Glutamatergic neuron (in vitro differentiated cells): ENCODE measurements at regions not wholly inside any gene's neighbourhood (a gene's known extent, or its start where the extent isn't known, plus 50 kb on each side); places are given as distances from the start of the nearest gene placed in this dataset.

Experiments
- DNase-seq: peaks from one replicate; pipeline ENCODE4 v3.0.0; 2022
- H3K27ac Mint-ChIP-seq: one replicate; pipeline ENCODE4 v1.8.0; 2020; ENCODE audit warnings: mild to moderate bottlenecking, mixed read lengths, inconsistent platforms; ENCODE audit not compliant: unreplicated experiment
- H3K27me3 Mint-ChIP-seq: one replicate; pipeline ENCODE4 v1.8.0; 2020; ENCODE audit warnings: mild to moderate bottlenecking, moderate library complexity, mixed read lengths, inconsistent platforms; ENCODE audit not compliant: unreplicated experiment
- H3K36me3 Mint-ChIP-seq: one replicate; pipeline ENCODE4 v1.8.0; 2020; ENCODE audit warnings: mild to moderate bottlenecking, mixed read lengths, inconsistent platforms; ENCODE audit not compliant: unreplicated experiment
- H3K4me1 Mint-ChIP-seq: one replicate; pipeline ENCODE4 v1.8.0; 2020; ENCODE audit warnings: mild to moderate bottlenecking, low read depth, mixed read lengths, inconsistent platforms; ENCODE audit not compliant: unreplicated experiment
- H3K4me3 Mint-ChIP-seq: one replicate; pipeline ENCODE4 v1.8.0; 2020; ENCODE audit warnings: mild to moderate bottlenecking, mixed read lengths, inconsistent platforms; ENCODE audit not compliant: unreplicated experiment
- H3K9me3 Mint-ChIP-seq: one replicate; pipeline ENCODE4 v1.8.0; 2020; ENCODE audit warnings: mild to moderate bottlenecking, moderate library complexity, mixed read lengths, inconsistent platforms; ENCODE audit not compliant: unreplicated experiment
- TF ChIP-seq, protein P1 (sequence below): fragments of 200-600 bp; sonication (generic); IDR thresholded peaks from one replicate; pipeline ENCODE4 v1.5.0; 2021; ENCODE audit not compliant: partially characterized antibody, unreplicated experiment

DNA sequence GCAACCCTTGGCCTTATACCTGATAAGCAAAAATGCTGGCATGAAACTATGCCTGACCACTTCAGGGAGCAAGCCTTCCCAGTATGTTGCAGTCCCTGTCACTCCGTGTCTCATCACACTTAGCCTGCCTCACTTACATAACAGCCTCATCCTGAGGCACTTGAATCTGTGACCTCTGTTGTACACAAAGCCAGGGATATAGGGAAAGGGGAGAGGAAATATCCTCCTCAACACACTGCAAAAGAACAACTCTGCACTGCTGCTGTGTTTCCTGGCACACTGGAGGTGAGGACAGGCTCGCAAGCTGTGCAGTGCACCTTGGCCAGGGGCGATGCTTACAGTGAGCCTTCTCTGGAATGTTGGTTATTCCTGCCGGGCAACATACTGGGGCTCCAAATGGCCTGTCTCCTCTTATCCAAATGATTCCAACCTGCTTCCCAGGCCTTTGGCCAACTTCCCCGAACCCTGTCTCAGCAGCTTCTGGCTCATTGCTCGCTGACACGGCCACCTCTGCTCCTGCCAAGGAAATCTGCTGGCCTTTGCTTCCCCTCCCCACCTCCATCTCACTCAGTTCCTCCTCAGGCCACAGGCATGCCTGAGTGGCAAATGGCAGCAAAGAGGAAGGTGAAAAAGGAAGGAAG is 109.2 kb downstream of the CD47 start:
- TF ChIP-seq, protein P1, sequence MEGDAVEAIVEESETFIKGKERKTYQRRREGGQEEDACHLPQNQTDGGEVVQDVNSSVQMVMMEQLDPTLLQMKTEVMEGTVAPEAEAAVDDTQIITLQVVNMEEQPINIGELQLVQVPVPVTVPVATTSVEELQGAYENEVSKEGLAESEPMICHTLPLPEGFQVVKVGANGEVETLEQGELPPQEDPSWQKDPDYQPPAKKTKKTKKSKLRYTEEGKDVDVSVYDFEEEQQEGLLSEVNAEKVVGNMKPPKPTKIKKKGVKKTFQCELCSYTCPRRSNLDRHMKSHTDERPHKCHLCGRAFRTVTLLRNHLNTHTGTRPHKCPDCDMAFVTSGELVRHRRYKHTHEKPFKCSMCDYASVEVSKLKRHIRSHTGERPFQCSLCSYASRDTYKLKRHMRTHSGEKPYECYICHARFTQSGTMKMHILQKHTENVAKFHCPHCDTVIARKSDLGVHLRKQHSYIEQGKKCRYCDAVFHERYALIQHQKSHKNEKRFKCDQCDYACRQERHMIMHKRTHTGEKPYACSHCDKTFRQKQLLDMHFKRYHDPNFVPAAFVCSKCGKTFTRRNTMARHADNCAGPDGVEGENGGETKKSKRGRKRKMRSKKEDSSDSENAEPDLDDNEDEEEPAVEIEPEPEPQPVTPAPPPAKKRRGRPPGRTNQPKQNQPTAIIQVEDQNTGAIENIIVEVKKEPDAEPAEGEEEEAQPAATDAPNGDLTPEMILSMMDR: no peak
- Mint-ChIP-seq H3K4me1 (peaks cover 15% of the 10 kb centered on the region), H3K4me3 (no peak overlapping the region), H3K27ac (no peak overlapping the region), H3K36me3 (no peaks in the 10 kb centered on the region), H3K27me3 (no peaks in the 10 kb centered on the region), H3K9me3 (no peaks in the 10 kb centered on the region)
- no peak for DNase-seq

DNA sequence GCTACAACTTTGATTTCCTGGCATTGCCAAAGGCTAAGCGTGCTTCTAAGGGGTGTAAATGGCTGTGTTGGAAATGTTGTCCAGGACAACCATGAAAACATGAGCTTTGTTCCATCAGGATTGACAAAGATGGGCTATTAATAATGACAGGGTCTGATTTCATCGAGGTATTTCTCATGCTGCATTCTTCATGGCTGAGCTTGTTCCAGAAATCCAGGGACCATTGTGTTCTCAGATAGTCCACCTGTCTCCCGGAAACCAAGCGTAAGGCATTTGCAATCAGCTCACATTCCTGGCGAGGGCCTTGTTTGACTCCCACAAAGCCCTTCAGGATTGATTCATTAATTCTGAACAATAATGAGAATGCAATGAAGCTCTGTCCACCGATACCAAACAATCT is 111.3 kb downstream of the CD47 start:
- TF ChIP-seq, protein P1: no peak
- H3K9me3 Mint-ChIP-seq: no peaks in the 10 kb centered on the region
- H3K4me3 Mint-ChIP-seq: no peak overlapping the region
- no peak overlapping the region for H3K27ac Mint-ChIP-seq
- peaks cover 18% of the 10 kb centered on the region for H3K4me1 Mint-ChIP-seq
- no peak for DNase-seq
- H3K36me3 Mint-ChIP-seq: no peaks in the 10 kb centered on the region
- no peaks in the 10 kb centered on the region for H3K27me3 Mint-ChIP-seq

DNA sequence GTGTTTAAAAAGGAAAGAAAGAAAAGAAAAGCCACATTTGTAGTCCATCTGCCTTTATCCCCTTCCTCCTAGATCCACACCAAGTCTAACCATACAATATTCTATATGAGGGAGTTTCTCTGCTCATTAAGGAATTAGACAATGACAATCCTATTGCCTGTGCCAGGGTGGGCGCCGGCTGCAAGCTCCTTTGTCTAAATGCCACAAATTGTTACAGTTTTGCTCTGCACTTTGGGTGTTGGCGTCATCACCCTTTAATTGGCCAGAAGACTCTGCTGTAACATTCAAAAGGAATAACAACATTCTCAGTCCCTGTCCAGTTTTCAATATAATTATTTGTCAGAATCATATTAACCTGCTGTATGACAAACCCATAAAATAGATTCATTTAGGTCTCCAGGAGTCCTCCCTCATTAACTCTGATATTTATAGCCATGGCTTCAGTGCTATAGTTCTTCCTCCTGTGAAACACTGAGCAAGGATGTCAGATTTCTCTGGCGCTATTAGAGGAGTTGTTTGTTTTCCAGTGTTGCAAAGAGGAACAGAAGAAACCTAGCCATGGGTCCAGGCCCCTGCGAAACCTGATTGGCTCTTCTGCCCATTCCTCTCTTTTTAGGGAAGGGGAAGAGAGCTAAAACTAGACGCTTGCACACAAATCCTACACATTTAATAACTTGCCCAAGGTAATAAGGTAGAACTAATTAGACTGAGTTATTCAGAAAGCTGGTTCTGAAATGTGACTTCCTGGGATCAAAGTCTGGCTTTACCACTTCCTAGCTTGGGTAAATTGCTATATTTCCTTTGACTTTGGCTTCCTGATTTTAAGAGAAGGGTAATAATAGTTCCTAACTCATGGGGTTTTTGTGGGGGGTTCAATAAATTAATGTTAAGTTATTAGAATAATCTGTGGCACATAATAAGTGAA is 112.4 kb downstream of the CD47 start:
- no peak for DNase-seq
- H3K4me1 Mint-ChIP-seq: peaks cover 18% of the 10 kb centered on the region

DNA sequence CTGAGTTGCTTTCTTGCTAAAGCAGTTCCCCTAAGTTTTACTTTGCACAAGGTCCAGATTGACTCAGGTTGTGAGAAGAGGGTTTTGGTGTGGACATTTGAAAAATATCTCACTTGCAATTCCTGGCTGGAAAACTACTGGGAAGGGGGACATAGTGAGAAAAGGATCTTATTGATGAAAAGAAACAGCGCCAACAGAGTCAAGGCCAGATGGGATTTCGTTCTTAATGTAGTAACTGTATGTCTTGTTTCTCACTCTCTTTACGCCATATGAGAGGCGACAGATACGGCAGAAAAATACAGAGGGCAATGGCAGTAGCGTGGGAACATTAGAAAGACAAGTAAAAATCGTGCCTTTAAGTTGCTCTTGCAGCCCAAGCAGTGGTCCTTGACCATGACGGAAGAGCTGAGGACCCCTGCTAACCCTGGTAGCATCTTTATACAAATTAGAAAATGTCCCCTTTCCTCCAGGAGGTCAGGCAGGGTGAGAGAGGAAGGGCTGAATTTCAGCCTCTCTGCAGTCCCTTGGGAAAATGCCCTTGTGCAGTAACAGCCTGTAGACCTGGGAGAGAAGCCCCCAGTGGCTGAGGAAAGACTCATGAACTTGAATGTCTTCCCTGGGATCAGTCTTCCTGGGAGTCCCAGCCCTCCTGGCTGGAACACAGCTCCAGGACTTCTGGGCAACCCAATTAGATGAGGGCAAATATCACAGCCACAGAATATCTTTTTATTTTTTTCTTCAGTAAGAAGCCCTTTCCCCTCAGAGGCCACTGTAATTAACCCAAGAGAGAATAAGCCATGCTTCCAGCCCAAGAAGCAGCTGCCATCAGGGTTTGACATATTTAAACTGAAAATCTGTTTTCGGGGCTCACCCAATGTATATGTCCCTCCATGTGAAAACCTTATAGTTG is 113.4 kb downstream of the CD47 start:
- DNase-seq: peak; percentile 14
- Mint-ChIP-seq H3K27ac (no peak overlapping the region), H3K36me3 (no peaks in the 10 kb centered on the region), H3K27me3 (no peaks in the 10 kb centered on the region), H3K4me3 (no peak overlapping the region), H3K4me1 (peaks cover 18% of the 10 kb centered on the region), H3K9me3 (no peaks in the 10 kb centered on the region)
- TF ChIP-seq, protein P1: no peak

More for the DNA sequence above, 112.4 kb downstream of the CD47 start:
- no peak overlapping the region for H3K4me3 Mint-ChIP-seq
- TF ChIP-seq, protein P1: no peak
- H3K36me3 Mint-ChIP-seq: no peaks in the 10 kb centered on the region
- no peaks in the 10 kb centered on the region for H3K9me3 Mint-ChIP-seq
- no peak overlapping the region for H3K27ac Mint-ChIP-seq
- H3K27me3 Mint-ChIP-seq: no peaks in the 10 kb centered on the region
